DMS153 (cell line): ENCODE measurements at regions not wholly inside any gene's neighbourhood (a gene's known extent, or its start where the extent isn't known, plus 50 kb on each side); places are given as distances from the start of the nearest gene placed in this dataset.

Experiments used
- DNase-seq: peaks from one replicate; lab custom pipeline; 2025; lab: John Stamatoyannopoulos, UW

- no peak for DNase-seq
Measured at GRCh38 chr10:88023676-88024075, 160.3 kb downstream of the PTEN start.

- no peak for DNase-seq
Measured at GRCh38 chr10:88026031-88026430, 162.6 kb downstream of the PTEN start.

- no peak for DNase-seq
Measured at GRCh38 chr10:88027570-88027969, 164.1 kb downstream of the PTEN start.

GRCh38 chr10:88028072-88028471, 164.6 kb downstream of the PTEN start:
- no peak for DNase-seq

- DNase-seq: no peak
Measured at GRCh38 chr10:88028654-88029053, 165.2 kb downstream of the PTEN start.

- DNase-seq: no peak
Measured at GRCh38 chr10:88032566-88032965, 169.1 kb downstream of the PTEN start.

GRCh38 chr10:88033385-88033784, 170.0 kb downstream of the PTEN start:
- DNase-seq: no peak

GRCh38 chr10:88033793-88034192, 170.4 kb downstream of the PTEN start:
- DNase-seq: no peak

- no peak for DNase-seq
Measured at GRCh38 chr10:88036126-88036525, 172.7 kb downstream of the PTEN start.

- no peak for DNase-seq
Measured at GRCh38 chr10:88037623-88038022, 174.2 kb downstream of the PTEN start.

- no peak for DNase-seq
Measured at GRCh38 chr10:88038268-88038667, 174.8 kb downstream of the PTEN start.

GRCh38 chr10:88039496-88040200, 176.2 kb downstream of the PTEN start:
- no peak for DNase-seq

- no peak for DNase-seq
Measured at GRCh38 chr10:88041243-88042159, 178.1 kb downstream of the PTEN start.

GRCh38 chr10:88042160-88043100, 179.0 kb downstream of the PTEN start:
- DNase-seq: no peak

GRCh38 chr10:88045096-88045495, 181.7 kb downstream of the PTEN start:
- no peak for DNase-seq

GRCh38 chr10:88045656-88046415, 182.4 kb downstream of the PTEN start:
- no peak for DNase-seq

GRCh38 chr10:88047579-88047978, 184.2 kb downstream of the PTEN start:
- no peak for DNase-seq

- DNase-seq: no peak
Measured at GRCh38 chr10:88048312-88048711, 184.9 kb downstream of the PTEN start.

GRCh38 chr10:88049204-88049603, 185.8 kb downstream of the PTEN start:
- DNase-seq: no peak

- DNase-seq: no peak
Measured at GRCh38 chr10:88057720-88058119, 194.3 kb downstream of the PTEN start.

- no peak for DNase-seq
Measured at GRCh38 chr10:88058750-88059149, 195.3 kb downstream of the PTEN start.
